GM18951 (cell line): ENCODE measurements at regions not wholly inside any gene's neighbourhood (a gene's known extent, or its start where the extent isn't known, plus 50 kb on each side); places are given as distances from the start of the nearest gene placed in this dataset.

Source experiments
- POLR2A ChIP-seq: IDR thresholded peaks from 4 replicates; pipeline ENCODE4 v1.6.1; 2011; ENCODE audit warnings: mild to moderate bottlenecking; ENCODE audit not compliant: insufficient read length, insufficient read depth; ENCODE audit errors: extremely low read depth
- in situ Hi-C: fragments of 300-500 bp; cut with MboI; formaldehyde crosslinking; loops from one replicate; pipeline ENCODE4 v1.12.0; 2022; ENCODE audit warnings: low sequenced_read_pairs, mixed read lengths, inconsistent platforms; ENCODE audit not compliant: unreplicated experiment

- in situ Hi-C loops = no loop called here
- no peak for TF ChIP-seq POLR2A
These were observed 219.7 kb upstream of the ZMIZ1 start for GRCh38 chr10:78849115-78849514.

GRCh38 chr10:78849731-78850130 lies 219.0 kb upstream of the ZMIZ1 start:
- in situ Hi-C loops = no loop called here
- no peak for TF ChIP-seq POLR2A

- TF ChIP-seq POLR2A = no peak
- in situ Hi-C loops = no loop called here
These were observed 217.9 kb upstream of the ZMIZ1 start for GRCh38 chr10:78850644-78851435.

- no peak for TF ChIP-seq POLR2A
These were observed 217.1 kb upstream of the ZMIZ1 start for GRCh38 chr10:78851647-78852046.

GRCh38 chr10:78852466-78853240 lies 216.1 kb upstream of the ZMIZ1 start:
- no peak for TF ChIP-seq POLR2A
- in situ Hi-C loops = no loop called here

More at GRCh38 chr10:78851647-78852046, 217.1 kb upstream of the ZMIZ1 start:
- in situ Hi-C loops = no loop called here

GRCh38 chr10:78853864-78854263 lies 214.9 kb upstream of the ZMIZ1 start:
- TF ChIP-seq POLR2A = no peak
- in situ Hi-C loops = no loop called here

- in situ Hi-C loops = no loop called here
- TF ChIP-seq POLR2A = no peak
These were observed 212.3 kb upstream of the ZMIZ1 start for GRCh38 chr10:78856421-78856820.

GRCh38 chr10:78857193-78857592 lies 211.6 kb upstream of the ZMIZ1 start:
- no peak for TF ChIP-seq POLR2A
- in situ Hi-C loops = no loop called here

- in situ Hi-C loops = no loop called here
- TF ChIP-seq POLR2A = no peak
These were observed 209.5 kb upstream of the ZMIZ1 start for GRCh38 chr10:78859266-78859665.

- TF ChIP-seq POLR2A = no peak
- in situ Hi-C loops = no loop called here
These were observed 209.0 kb upstream of the ZMIZ1 start for GRCh38 chr10:78859769-78860168.

- TF ChIP-seq POLR2A = no peak
- in situ Hi-C loops = no loop called here
These were observed 208.4 kb upstream of the ZMIZ1 start for GRCh38 chr10:78860260-78860914.

GRCh38 chr10:78861529-78862327 lies 207.0 kb upstream of the ZMIZ1 start:
- TF ChIP-seq POLR2A = no peak
- in situ Hi-C loops = no loop called here

- in situ Hi-C loops = no loop called here
- no peak for TF ChIP-seq POLR2A
These were observed 206.5 kb upstream of the ZMIZ1 start for GRCh38 chr10:78862328-78862640.

- in situ Hi-C loops = no loop called here
- TF ChIP-seq POLR2A = no peak
These were observed 205.4 kb upstream of the ZMIZ1 start for GRCh38 chr10:78863140-78863905.
